HG02870 (cell line): ENCODE measurements at regions not wholly inside any gene's neighbourhood (a gene's known extent, or its start where the extent isn't known, plus 50 kb on each side); places are given as distances from the start of the nearest gene placed in this dataset.
"Not testable (repeated sequence)": the region's sequence is repeated elsewhere in the genome, so short reads cannot be mapped to it uniquely, and the experiment has no call there.

Experiments
- ATAC-seq: cut with Tn5 transposase; IDR thresholded peaks from one replicate; pipeline ENCODE4 v1.9.1; 2021; ENCODE audit warnings: mild to moderate bottlenecking, moderate library complexity; ENCODE audit not compliant: unreplicated experiment

DNA sequence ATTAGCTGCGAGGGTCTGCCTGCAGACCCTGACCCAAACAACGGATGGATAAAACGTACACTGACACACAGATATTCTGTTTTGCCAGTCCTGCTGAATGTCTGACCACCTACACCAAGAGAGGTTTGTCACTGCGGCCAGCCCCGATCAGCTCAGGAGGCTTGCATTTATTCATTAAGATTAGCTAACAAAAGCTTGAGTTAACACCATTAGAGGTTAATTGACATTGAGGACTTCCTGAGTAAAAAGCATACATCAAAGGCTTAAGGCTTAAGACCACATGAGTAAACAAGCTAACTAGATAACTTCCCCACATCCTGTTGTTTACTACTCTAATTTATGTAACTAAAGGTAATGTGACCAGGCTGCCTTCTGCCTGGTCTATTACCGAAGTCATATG, 198.1 kb upstream of the TRPC7 start:
- ATAC-seq, result no peak

DNA sequence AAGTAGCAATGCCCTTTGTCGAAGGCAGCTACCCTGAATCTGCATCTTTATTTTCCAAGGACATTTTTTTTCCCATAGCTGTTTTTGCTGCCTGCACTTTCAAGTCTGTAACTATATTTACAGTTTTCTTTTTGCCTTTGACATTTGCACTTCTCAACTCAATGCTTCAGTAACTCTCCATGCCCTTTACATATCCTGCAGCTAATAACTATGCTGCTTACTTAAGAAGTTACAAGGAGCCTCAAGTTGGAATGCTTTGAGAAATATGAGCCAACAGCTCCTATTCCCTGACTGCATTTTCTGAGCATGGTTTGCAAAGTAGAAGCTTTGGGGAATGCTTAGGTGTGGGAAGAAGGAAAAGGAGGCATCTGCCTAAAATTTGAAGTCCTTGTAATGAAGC, 194.8 kb upstream of the TRPC7 start:
- no peak for ATAC-seq

DNA sequence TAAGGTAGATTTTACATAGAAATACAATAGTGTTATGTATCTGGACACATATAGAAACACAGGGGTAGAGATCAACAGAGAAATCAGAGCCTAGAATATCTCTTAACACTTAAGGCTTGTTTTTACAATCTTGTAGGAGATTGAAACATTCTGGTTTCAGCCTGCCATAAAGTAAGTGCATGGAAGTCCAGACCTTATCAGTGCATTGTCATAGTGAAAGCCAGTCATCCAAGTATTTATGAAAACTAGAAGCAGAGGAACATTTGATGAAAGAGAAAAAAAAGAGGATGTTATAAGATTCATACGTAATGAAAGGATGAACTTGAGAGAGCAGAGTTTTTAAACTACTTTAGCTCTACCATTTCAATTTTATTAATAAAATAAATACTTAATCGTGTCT, 194.3 kb upstream of the TRPC7 start:
- no peak for ATAC-seq

DNA sequence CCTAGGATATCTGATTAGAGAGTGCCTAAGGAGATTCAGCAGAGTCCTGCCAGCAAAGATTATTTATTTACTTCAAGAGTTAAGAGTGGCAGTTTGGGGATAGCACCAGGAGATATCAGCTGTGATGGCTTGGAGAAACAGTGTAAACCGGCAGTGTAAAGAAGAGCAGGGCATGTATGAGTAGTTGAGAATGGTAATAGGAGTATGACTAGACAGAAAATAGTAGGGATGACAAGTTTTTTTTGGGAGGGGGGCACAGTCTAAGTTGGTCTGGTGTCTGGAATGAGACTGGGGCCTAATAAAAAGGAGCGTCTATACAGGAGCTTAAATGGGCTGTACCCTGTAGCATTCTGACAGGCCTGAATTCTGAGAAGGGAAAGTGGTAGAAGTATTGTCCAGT, 181.8 kb upstream of the TRPC7 start:
- not testable (repeated sequence) for ATAC-seq

DNA sequence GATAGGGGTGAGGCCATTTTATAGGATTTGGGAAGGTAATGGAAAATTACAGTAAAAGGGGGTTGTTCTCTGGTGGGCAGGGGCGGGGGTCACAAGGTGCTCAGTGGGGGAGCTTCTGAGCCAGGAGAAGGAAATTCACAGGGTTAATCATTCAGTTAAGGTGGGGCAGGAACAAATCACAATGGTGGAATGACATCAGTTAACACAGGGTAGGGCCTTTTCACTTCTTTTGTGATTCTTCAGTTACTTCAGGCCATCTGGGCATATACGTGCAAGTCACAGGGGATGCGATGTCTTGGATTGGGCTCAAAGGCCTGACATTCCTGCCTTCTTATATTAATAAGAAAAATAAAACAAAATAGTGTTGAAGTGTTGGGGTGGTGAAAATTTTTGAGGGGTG, 181.1 kb upstream of the TRPC7 start:
- not testable (repeated sequence) for ATAC-seq

DNA sequence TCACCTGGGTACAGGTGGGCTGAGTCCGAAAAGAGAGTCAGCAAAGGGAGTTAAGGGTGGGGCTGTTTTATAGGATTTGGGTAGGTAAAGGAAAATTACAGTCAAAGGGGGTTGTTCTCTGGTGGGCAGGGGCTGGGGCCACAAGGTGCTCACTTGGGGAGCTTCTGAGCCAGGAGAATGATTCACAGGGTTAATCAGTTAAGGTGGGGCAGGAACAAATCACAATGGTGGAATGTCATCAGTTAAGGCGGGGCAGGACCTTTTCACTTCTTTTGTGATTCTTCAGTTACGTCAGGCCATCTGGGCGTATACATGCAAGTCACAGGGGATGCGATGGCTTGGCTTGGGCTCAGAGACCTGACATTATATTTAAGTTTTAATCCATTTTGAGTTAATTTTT, 179.7 kb upstream of the TRPC7 start:
- ATAC-seq, result not testable (repeated sequence)

DNA sequence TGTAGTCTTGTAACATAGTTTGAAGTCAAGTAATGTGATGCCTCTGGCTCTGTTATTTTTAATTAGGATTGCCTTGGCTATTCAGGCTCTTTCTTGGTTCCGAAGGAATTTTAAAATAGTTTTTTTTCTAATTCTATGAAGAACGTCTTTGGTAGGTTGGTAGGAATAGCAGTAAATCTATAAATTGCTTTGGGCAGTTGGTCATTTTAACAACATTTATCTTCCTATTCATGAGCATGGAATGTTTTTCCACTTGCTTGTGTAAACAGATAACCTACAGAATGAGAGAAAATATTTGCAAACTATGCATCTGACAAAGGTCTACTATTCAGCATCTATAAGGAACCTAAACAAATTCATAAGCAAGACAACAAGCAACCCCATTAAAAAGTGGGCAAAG, 173.2 kb upstream of the TRPC7 start:
- ATAC-seq, result no peak

DNA sequence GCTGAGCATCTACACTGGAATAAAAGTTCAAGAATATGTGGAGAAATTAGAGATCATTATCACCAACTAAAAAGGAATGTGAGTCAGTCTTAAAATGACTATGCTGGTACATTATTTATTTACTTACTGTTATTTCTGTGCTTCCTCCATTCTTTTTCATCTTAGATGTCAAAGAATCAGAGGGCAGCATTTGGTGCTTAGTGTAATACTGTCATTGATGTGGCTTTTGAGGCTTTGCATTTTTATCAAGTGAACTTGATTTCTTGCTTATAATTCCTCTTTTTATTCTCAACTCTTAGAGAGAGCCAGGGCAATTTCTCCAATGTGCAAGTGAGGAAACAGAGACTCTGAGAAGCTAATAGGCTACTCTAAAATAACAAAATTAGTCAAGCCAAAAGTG, 163.7 kb upstream of the TRPC7 start:
- ATAC-seq, result no peak

DNA sequence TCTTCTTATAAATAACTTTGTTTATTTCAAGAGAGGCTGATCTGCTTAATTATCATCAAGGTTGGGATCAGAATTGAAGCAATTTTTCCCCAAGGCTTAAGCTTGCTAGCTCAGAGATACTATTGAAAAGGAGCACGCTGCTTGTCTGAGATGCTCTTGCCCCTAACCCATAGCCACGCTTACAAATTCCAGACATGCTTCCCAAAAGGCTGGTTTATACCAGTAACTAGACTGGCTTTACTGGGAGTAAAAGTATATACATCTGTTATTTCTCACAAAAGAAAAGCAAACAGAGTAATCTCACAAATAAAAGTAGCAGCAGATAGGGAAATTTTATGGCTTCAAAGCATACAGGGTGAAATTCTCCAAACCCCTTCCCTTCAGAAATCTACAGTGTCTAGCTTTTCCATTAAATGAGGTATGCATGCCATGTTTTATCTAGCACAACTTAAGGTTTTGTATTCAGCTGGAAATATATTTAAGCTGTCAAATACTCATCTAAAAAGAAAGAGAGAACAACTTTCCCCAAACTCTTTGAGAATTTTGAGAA, 163.2 kb upstream of the TRPC7 start:
- ATAC-seq, result no peak

DNA sequence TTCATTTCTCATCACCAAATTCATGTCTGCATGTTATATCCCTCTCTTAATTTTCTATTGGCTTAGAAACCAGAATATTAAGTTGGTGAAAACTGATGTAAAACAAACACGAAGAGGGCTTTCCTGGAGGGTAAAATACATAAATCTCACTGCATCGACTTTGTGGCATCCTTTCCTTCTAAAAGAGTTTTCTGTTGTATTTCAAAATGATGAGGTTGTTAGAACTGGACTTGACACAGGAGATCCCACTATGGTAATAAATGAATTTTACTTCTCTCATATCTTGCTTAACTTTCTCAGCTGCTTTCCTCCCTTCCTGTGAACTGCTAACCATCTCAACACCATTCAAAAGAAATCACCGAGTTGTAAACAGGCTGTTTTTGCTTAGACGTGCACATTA, 162.0 kb upstream of the TRPC7 start:
- no peak for ATAC-seq

DNA sequence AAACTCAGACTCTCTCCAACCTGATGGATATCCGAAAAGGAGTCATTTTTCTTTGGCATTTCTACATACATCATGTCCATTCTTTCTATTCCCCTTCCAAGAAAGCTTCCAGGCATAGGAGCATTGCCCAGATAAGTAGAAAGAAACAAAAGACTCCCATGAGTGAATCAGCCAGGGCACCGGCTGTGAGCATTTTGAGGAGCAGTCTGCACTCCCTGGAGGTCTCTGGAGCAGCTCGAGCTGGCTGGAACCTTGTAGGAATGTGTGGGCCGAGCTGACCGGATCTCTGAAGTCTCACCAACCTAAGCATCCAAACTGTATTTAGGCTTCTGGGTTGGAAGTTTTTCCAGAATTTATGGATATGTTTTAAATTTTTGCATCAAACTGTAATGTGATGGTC, 161.4 kb upstream of the TRPC7 start:
- ATAC-seq, result no peak

DNA sequence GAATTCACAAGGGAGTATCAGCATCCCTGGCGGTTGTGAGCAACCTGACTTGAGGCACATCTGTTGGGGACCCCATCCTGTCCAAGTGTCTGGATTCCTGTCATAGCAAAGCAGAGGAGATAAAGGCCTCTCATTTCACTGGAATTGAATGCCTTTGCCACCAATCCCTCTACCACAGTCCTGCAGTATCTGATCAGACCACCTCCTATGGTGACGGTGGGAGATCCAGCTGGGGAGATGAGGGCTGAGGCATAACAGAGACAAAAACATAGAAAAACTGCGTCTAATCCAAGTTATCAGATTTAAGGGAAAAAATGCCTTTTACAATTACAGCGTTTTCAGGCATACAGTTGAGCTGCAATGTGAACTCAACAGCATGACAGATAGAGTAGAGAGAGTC, 160.7 kb upstream of the TRPC7 start:
- no peak for ATAC-seq

DNA sequence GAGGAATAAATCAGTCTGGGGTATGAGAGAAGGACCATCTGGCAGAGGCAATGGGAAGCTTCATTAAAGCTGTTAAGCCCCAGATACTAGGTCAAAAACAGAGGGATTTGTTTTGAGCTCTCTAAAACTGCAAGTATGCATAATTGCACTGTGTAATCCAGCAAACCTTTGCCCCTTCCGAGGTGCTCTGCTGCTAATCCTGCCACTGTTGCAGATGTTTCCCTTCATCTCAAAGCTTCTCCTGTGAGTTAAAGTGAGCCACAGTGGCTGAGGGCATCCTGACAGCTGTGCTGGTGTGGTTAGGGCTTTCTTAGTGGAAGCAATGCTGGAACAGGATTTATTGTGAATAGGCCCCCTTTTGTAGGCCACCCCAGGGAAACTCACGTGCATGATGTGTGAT, 160.3 kb upstream of the TRPC7 start:
- ATAC-seq, result no peak

DNA sequence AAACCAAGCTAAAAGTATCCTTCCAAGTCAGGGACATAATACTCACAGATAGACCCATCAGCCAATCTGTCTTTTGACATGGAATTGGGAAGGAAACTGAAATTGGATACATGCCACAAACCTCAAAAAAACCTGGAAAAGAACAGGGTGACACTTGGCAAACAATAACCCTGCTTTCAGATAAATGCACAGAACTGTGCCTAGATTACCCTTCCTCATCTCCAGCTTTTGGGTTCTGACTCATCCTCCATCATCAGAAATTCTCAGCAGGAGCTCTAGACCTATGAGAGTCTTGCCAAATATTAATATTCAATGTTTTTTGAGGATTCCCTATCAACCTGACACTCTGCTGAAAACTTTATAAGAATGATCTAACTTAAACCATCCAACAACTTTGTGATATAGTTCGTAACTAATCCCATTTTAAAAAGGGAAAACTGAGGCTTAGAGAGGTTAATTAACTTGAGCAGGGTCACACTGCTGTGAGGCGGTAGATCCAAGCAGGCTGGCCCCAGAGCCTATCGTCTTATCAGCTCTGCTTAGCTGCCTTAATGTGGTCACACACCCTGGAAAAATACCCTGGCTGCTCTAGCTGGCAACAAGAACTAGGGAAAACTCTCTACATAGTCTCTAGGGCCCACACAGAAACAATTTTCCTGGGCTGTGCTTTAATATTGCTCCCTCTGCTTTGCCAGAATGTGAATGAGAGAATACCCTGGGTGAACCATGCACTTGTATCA, 157.0 kb upstream of the TRPC7 start:
- ATAC-seq, result no peak

DNA sequence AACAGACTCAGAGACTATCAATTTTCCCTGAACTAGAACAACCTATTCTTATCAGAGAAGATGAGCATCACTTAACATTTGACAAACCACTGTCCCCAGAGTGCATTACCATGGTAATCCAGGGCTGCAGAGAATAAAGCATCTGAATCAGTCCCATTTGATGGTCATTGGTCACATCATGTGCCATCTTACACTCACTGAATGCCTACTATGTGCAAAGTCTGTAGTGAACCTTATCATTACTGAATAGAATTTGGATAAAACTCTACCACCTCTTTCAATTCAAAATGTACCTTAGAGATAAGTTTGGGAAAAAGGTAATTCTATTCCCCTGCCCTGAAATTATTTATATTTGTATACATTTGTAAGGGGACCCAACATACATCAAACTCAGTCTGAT, 156.4 kb upstream of the TRPC7 start:
- ATAC-seq, result no peak

DNA sequence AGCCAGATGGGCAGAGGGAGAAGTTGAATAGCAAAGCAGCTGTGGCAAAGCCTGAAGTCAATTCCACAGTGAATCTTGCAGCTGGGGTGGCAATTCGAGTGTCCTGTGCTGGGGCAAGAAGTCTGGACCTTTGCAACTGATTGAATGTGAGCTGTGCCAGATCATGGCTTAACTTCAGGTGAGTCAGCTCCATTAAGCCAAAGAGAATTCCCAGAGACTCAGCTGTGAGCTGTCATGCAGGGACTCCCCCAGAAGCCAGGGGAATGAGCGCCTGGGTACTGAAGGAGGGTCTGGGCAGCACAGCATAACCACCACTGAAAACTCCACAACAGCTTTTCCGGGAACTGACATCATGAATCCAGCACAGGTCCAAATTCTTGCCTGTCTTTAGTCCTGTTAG, 153.5 kb upstream of the TRPC7 start:
- ATAC-seq, result no peak

DNA sequence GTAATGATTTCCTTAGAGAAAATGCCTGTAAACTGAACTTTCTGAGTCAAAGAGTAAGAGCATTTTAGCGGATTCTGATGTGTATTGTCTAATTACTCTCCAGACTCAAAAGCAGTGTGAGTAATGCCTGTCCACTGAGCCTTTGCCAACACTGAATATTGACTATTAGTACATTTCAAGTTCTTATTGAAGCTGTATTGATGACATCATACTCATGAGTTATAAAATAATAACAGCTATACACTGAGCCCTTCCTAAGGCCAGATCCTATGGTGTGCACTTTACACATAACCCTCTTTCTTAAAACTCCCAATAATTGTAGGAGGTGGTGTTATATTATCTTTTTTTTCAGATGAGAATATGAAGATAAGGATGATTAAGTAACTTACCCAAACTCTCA, 152.8 kb upstream of the TRPC7 start:
- no peak for ATAC-seq

DNA sequence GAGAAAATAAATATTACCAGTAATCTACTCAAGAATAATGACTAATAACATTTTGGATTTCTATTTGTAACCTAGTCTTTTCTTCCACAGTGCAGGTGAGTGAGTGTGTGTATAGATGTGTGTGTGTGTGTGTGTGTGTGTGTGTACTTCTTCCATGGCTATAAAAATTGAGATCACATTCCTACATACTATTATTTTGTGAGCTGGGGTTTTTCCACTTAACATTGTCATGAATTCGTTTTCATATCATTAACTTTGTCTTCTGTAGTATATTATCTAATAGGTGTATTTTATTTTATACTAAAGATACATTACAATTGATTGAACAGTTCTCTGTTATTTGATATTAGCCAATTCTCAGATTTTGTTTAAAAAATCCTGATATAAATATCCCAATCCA, 152.4 kb upstream of the TRPC7 start:
- ATAC-seq, result no peak

DNA sequence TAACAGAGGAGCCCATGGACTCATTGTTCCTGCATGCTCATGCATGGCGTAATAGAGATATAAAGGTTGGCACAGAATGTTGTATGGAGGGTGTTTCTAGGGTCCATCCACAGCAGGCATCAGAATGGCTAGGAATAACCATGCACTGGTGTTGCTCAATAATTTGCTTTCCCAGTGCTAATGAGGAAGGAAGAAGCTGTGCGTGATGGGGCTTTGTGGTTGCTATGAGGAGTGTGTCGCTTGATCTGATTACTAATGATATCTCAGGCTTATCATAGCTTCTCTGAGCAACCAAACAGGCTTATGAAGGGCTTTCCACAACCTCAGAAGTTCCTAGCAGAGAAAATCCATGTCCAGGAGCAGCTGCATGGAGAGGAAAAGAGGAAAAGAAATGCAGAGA, 151.3 kb upstream of the TRPC7 start:
- ATAC-seq, result no peak

DNA sequence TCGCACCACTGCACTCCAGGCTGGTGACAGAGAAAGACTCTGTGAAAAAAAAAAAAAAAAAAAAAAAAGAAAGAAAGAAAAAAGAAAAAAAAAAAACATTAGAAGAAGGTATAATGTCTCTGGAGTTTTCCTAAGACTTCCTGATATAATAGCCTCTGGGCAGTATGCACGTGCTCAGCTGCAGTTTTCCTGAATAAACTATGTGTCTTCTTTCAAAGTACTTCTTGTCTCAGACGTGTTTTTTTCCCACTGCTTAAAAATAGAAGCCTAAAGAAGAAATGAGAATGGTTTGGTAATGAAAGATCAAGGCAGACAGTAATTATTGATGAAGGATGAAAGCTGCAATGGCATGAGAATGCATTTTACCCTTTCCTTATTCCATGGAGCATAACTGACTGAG, 148.1 kb upstream of the TRPC7 start:
- no peak for ATAC-seq

DNA sequence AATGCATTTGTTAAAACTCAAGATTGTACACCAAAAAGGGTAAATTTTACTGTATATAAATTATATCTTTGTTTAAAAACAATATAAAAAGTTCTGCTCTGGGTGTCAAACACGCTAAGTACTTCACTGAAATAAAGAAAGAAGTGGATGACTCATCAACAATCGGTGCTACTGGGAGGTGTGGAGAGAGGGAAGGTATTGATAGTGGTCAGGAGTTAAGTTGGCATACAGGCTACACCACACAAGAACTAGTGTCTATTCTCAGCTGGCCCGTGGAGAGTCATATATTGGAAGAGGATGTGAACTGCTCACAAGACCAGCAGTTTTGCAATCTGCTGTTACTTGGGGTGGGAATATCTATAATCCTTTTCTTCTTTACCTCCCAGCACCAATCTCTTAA, 145.7 kb upstream of the TRPC7 start:
- ATAC-seq, result no peak

DNA sequence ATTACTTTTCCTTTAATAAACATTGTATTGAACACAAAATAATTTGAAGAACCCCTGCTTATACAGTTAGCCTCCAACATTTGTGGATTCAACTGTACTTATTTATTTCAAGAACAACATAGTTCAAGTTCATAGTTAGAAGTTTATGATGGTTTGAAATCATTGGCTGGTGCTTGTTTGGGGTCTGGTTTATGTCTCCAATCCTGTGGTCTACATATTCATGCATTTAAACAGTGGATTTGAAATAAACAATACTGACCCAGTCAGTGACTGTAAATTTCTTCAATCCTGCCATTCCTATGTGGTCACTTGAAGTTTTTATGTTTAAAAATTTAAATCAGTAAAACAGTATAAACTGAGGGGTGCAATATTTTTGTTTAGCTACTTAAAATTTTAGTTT, 145.1 kb upstream of the TRPC7 start:
- no peak for ATAC-seq

DNA sequence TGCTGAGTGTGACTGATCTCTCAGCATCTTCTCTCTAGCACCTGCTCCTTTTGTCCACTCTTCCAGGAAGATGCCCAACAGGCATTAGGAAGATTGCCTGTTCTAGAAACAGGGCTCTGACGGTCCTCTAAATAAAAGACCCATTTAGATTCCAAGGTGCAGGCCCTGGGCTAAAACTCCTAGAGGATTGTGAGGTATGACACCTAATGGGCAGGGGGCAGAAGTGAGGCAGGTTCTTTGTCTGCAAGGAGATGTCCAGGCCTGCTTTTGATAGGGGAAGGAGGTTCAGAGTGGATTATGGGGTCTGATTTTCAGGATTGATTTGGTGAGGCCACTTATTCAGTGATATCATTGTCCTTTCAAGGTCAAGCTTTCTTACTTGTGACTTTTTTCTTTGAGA, 140.8 kb upstream of the TRPC7 start:
- no peak for ATAC-seq
